Mesothelial cell of epicardium (in vitro differentiated cells): ENCODE measurements at regions not wholly inside any gene's neighbourhood (a gene's known extent, or its start where the extent isn't known, plus 50 kb on each side); places are given as distances from the start of the nearest gene placed in this dataset.
"Not testable (repeated sequence)": the region's sequence is repeated elsewhere in the genome, so short reads cannot be mapped to it uniquely, and the experiment has no call there.

Experiments used
- DNase-seq, 2 experiments: peaks; one replicate each; pipeline ENCODE4 v3.0.0; 2021; ENCODE audit warnings: low spot score in 2 of 2; ENCODE audit not compliant: unreplicated experiment in 2 of 2
- H3K27ac Mint-ChIP-seq: 2 replicates; pipeline ENCODE4 v1.8.0; 2021; ENCODE audit warnings: mixed read lengths
- H3K27me3 Mint-ChIP-seq: 2 replicates; pipeline ENCODE4 v1.8.0; 2021; ENCODE audit warnings: low read depth, mixed read lengths
- H3K36me3 Mint-ChIP-seq: 2 replicates; pipeline ENCODE4 v1.8.0; 2021; ENCODE audit warnings: mixed read lengths
- H3K4me1 Mint-ChIP-seq: 2 replicates; pipeline ENCODE4 v1.8.0; 2021; ENCODE audit warnings: mixed read lengths
- H3K4me3 Mint-ChIP-seq: 2 replicates; pipeline ENCODE4 v1.8.0; 2021; ENCODE audit warnings: mild to moderate bottlenecking, moderate library complexity, mixed read lengths
- H3K9me3 Mint-ChIP-seq: 2 replicates; pipeline ENCODE4 v1.8.0; 2021; ENCODE audit warnings: mixed read lengths
- CTCF ChIP-seq: fragments of 200-600 bp; sonication (generic); IDR thresholded peaks from one replicate; pipeline ENCODE4 v1.5.0; 2021; ENCODE audit warnings: antibody characterized with exemption; ENCODE audit not compliant: unreplicated experiment

- no peak overlapping the region for H3K4me3 Mint-ChIP-seq
- H3K27me3 Mint-ChIP-seq: no peaks in the 10 kb centered on the region
- H3K27ac Mint-ChIP-seq: no peak overlapping the region
- no peaks in the 10 kb centered on the region for H3K9me3 Mint-ChIP-seq
- DNase-seq: no peak
- no peaks in the 10 kb centered on the region for H3K4me1 Mint-ChIP-seq
- TF ChIP-seq CTCF: no peak
- no peaks in the 10 kb centered on the region for H3K36me3 Mint-ChIP-seq
Measured at GRCh38 chr2:208794288-208794975, 387.8 kb downstream of the PTH2R start.

- peaks cover 3% of the 10 kb centered on the region for H3K9me3 Mint-ChIP-seq
- no peak overlapping the region for H3K27ac Mint-ChIP-seq
- H3K4me1 Mint-ChIP-seq: no peaks in the 10 kb centered on the region
- no peak for TF ChIP-seq CTCF
- no peaks in the 10 kb centered on the region for H3K27me3 Mint-ChIP-seq
- no peak overlapping the region for H3K4me3 Mint-ChIP-seq
- H3K36me3 Mint-ChIP-seq: no peaks in the 10 kb centered on the region
- no peak for DNase-seq
Measured at GRCh38 chr2:208798698-208799097, 392.1 kb downstream of the PTH2R start.

GRCh38 chr2:208799397-208799796 lies 392.8 kb downstream of the PTH2R start:
- Mint-ChIP-seq H3K27ac (no peak overlapping the region), H3K4me3 (no peak overlapping the region), H3K9me3 (peaks cover 3% of the 10 kb centered on the region), H3K4me1 (no peaks in the 10 kb centered on the region), H3K27me3 (no peaks in the 10 kb centered on the region), H3K36me3 (no peaks in the 10 kb centered on the region)
- DNase-seq: no peak
- no peak for TF ChIP-seq CTCF

GRCh38 chr2:208800887-208801286 lies 394.3 kb downstream of the PTH2R start:
- not testable (repeated sequence) for H3K9me3 Mint-ChIP-seq, DNase-seq, H3K36me3 Mint-ChIP-seq, H3K4me3 Mint-ChIP-seq, H3K4me1 Mint-ChIP-seq, H3K27me3 Mint-ChIP-seq, H3K27ac Mint-ChIP-seq

GRCh38 chr2:208807756-208808155 lies 401.2 kb downstream of the PTH2R start:
- H3K27me3 Mint-ChIP-seq: no peaks in the 10 kb centered on the region
- H3K36me3 Mint-ChIP-seq: no peaks in the 10 kb centered on the region
- no peak for TF ChIP-seq CTCF
- no peak overlapping the region for H3K4me3 Mint-ChIP-seq
- no peak for DNase-seq
- H3K27ac Mint-ChIP-seq: no peak overlapping the region
- no peaks in the 10 kb centered on the region for H3K4me1 Mint-ChIP-seq
- H3K9me3 Mint-ChIP-seq: no peaks in the 10 kb centered on the region

- H3K9me3 Mint-ChIP-seq, H3K36me3 Mint-ChIP-seq, H3K27me3 Mint-ChIP-seq, DNase-seq, H3K27ac Mint-ChIP-seq, H3K4me1 Mint-ChIP-seq, H3K4me3 Mint-ChIP-seq: not testable (repeated sequence)
Measured at GRCh38 chr2:208811885-208812284, 405.3 kb downstream of the PTH2R start.

GRCh38 chr2:208819190-208819589 lies 412.6 kb downstream of the PTH2R start:
- Mint-ChIP-seq H3K9me3 (no peaks in the 10 kb centered on the region), H3K36me3 (no peaks in the 10 kb centered on the region), H3K4me1 (peaks cover 2% of the 10 kb centered on the region), H3K4me3 (no peak overlapping the region), H3K27me3 (no peaks in the 10 kb centered on the region), H3K27ac (no peak overlapping the region)
- no peak for TF ChIP-seq CTCF
- no peak for DNase-seq
